ENCODE measurements at regions not wholly inside any gene's neighbourhood (a gene's known extent, or its start where the extent isn't known, plus 50 kb on each side); places are given as distances from the start of the nearest gene placed in this dataset.

DNA sequence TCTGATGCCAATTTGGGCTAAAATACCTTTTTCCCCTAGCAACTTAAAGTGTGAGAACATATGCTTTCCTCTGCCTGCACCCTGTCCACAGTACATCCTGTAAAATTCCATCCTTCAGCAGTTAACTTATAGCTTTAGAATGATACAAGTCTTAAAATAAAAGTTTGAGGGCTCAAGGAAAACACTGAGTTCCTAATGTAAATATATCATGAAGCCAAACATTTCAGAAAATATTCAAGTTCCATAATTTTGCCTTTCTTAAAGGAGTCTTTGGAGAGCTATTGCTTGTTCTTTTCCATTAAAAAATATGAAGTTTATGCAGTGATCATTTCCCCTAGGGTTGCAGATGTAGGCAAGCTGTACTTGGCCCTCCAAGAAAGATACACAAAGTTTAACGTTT lies 303.8 kb downstream of the COL12A1 start:
- Mint-ChIP-seq H3K9me3 (peaks cover 72% of the 10 kb centered on the region), H3K27me3 (ENCODE audit: insufficient read depth, low read depth, poor library complexity) (no peaks in the 10 kb centered on the region), H3K27ac (no peak overlapping the region), H3K36me3 (ENCODE audit: low read depth) (peaks cover 24% of the 10 kb centered on the region; the same call in 2 of the 3 replicates), H3K4me1 (no peaks in the 10 kb centered on the region), H3K4me3 (no peak overlapping the region)
- TF ChIP-seq ZNF331 (CRISPR knock-in tag; IDR thresholded peaks at IDR 0.05; ENCODE audit: low read depth) (no peak), POLR2AphosphoS5 (IDR thresholded peaks at IDR 0.05; ENCODE audit: low read depth) (no peak), ZNF114 (CRISPR knock-in tag; IDR thresholded peaks at IDR 0.05) (no peak), REST (IDR thresholded peaks at IDR 0.05; ENCODE audit: unreplicated experiment) (no peak), EZH2 (IDR thresholded peaks at IDR 0.05; ENCODE audit: low read depth, unreplicated experiment) (no peak)
- DNase-seq (ENCODE audit: low spot score) (no peak), ATAC-seq (no peak)
- H2AFZ ChIP-seq = no peak overlapping the region
- no peaks in the 10 kb centered on the region for H3K79me2 ChIP-seq (replicated peaks; ENCODE audit: insufficient read depth)
- no peak overlapping the region for H3K27ac ChIP-seq (ENCODE audit: low read depth)
- no peaks in the 10 kb centered on the region for H3K27me3 ChIP-seq (ENCODE audit: insufficient read depth)
- no peaks in the 10 kb centered on the region for H3K4me1 ChIP-seq (ENCODE audit: insufficient read depth)
- H3K36me3 ChIP-seq (ENCODE audit: insufficient read depth) = no peaks in the 10 kb centered on the region
- H3K4me3 ChIP-seq = no peak overlapping the region
- no peaks in the 10 kb centered on the region for H4K20me1 ChIP-seq (replicated peaks; ENCODE audit: insufficient read depth)
- no peaks in the 10 kb centered on the region for H3F3A ChIP-seq (replicated peaks; ENCODE audit: low read depth)
- H3K9me2 ChIP-seq (ENCODE audit: insufficient read depth) = no peaks in the 10 kb centered on the region; the same call in 1 of the 2 replicates
- H3K4me2 ChIP-seq = no peak overlapping the region

- Histone ChIP-seq H3K4me2 (no peak overlapping the region), H2AFZ (no peak overlapping the region), H3K79me2 (replicated peaks; ENCODE audit: insufficient read depth) (no peaks in the 10 kb centered on the region), H4K20me1 (replicated peaks; ENCODE audit: insufficient read depth) (no peaks in the 10 kb centered on the region), H3K9me2 (ENCODE audit: insufficient read depth) (no peaks in the 10 kb centered on the region; the same call in 1 of the 2 replicates), H3K36me3 (ENCODE audit: insufficient read depth) (no peaks in the 10 kb centered on the region), H3K4me1 (ENCODE audit: insufficient read depth) (no peaks in the 10 kb centered on the region), H3K4me3 (no peak overlapping the region), H3F3A (replicated peaks; ENCODE audit: low read depth) (no peaks in the 10 kb centered on the region), H3K27ac (ENCODE audit: low read depth) (no peak overlapping the region), H3K27me3 (ENCODE audit: insufficient read depth) (no peaks in the 10 kb centered on the region)
- ATAC-seq (no peak), DNase-seq (ENCODE audit: low spot score) (no peak)
- peaks cover 68% of the 10 kb centered on the region for H3K9me3 Mint-ChIP-seq
- TF ChIP-seq NANOG (IDR thresholded peaks at IDR 0.05; ENCODE audit: borderline replicate concordance) (no peak), CREB1 (CRISPR knock-in tag; IDR thresholded peaks at IDR 0.05; ENCODE audit: low read depth) (no peak), REST (IDR thresholded peaks at IDR 0.05; ENCODE audit: unreplicated experiment) (no peak)
- no peaks in the 10 kb centered on the region for H3K27me3 Mint-ChIP-seq (ENCODE audit: insufficient read depth, low read depth, poor library complexity)
- peaks cover 24% of the 10 kb centered on the region; the same call in 2 of the 3 replicates for H3K36me3 Mint-ChIP-seq (ENCODE audit: low read depth)
- no peaks in the 10 kb centered on the region for H3K4me1 Mint-ChIP-seq
- no peak overlapping the region for H3K4me3 Mint-ChIP-seq
- no peak overlapping the region for H3K27ac Mint-ChIP-seq
These were observed 304.3 kb downstream of the COL12A1 start for GRCh38 chr6:74901576-74901975.

All from GM23338 (cell line).